GM19351 (cell line): ENCODE measurements at regions not wholly inside any gene's neighbourhood (a gene's known extent, or its start where the extent isn't known, plus 50 kb on each side); places are given as distances from the start of the nearest gene placed in this dataset.
A peak's percentile ranks its signal among the peaks of the same experiment; 100 is the strongest.

ENCODE experiments used
- ATAC-seq: cut with Tn5 transposase; IDR thresholded peaks from one replicate; pipeline ENCODE4 v1.9.1; 2021; ENCODE audit warnings: mild to moderate bottlenecking, moderate library complexity; ENCODE audit not compliant: unreplicated experiment

DNA sequence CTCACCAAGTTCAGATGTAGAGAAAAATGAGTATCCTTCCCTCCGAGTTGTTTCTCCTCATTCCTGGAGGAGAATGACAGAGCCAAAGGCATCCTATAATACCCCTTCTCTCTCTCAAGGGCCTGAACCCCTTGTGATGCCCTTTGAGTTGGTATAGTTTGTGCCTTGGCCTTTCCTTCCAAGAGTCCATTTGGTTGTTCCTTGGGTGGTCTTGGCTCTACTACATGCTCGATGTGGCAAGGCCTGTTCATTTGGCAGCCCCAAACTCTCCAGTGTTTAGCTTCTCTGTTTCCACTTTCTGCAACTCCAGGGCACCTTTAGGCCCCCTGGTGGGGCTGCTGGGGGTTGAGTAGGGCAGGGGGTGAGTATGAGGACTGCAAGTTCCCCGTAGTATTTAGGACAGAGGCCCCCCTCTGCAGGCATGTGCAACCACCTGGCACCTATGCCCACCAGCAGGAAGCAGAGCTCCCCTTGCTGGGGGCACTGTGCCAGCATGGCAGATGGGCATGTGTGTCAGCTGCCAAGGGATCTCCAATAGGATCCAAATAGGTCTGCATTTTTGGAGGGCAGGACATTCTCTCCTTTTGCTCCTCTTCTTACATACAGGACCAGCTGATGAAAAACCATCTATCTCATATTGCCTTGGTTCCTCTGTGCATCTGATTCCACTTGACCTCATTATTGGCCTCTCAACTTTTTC is 217.2 kb upstream of the CADM1 start:
- ATAC-seq, result no peak

DNA sequence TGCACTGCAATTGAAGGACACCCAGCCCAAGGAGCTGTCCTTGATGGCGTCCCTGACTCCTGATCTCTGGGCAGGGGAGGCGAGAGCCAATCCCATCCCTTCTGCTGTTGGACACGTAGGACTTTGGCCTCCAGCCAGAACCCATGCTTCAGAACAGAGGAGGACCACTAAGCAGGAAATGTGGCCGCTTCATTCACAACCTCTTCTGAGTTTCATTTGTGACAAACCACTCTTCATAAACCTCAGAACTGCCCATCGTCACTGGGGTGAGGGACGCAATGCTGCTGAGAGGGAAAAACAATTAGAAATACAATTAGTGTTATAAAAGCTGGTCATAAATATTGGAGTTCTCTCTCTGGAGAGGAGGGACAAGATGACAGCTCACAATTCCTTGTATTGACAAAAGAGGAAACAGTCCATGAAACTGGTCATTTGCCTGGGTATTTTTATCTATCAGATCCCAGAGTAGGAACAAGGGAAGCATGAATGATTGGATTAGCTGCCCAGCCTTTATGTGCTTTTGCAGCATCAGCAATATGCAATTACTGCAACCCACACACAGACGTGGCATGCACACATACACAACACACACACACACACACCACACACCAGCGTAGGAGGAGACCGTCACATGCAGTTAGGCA is 216.5 kb upstream of the CADM1 start:
- no peak for ATAC-seq

DNA sequence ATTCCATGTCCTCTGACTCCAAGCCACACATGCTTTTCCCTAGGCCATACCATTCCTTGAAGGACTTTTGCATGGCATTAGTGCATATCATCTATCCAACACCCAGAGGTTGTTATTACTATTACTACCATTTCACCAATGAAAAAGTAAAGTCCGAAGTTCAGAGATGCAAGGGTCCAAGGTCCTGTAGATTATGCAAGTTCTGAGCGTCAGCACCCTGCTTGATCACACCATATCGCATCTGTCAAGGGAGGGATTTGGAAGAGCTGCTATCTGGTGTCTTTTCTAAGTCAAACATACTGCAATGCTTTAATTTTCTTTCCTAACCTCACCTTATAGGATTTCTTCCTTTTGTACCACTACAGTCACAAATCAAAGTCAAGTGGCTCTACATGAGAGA is 214.7 kb upstream of the CADM1 start:
- ATAC-seq, result no peak

DNA sequence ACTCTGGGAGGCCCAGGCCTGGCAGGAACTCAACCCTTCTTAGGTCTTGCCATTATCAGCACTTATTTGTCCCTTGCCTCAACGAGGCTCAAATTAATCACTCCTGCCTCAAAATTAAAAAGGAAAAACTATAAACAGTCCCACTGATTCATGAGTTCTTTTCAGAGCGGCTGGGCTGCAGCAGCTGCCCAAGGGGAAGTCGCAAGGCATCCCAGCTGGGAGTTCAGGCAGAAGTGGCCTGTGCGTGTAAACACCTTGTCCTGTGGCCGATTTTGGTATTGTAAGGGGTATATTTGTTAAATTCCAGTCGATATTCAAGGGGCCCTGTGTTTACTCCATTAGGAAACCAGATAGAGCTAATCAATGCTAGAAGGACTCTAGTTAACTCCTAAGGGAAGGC is 213.9 kb upstream of the CADM1 start:
- ATAC-seq, result no peak

DNA sequence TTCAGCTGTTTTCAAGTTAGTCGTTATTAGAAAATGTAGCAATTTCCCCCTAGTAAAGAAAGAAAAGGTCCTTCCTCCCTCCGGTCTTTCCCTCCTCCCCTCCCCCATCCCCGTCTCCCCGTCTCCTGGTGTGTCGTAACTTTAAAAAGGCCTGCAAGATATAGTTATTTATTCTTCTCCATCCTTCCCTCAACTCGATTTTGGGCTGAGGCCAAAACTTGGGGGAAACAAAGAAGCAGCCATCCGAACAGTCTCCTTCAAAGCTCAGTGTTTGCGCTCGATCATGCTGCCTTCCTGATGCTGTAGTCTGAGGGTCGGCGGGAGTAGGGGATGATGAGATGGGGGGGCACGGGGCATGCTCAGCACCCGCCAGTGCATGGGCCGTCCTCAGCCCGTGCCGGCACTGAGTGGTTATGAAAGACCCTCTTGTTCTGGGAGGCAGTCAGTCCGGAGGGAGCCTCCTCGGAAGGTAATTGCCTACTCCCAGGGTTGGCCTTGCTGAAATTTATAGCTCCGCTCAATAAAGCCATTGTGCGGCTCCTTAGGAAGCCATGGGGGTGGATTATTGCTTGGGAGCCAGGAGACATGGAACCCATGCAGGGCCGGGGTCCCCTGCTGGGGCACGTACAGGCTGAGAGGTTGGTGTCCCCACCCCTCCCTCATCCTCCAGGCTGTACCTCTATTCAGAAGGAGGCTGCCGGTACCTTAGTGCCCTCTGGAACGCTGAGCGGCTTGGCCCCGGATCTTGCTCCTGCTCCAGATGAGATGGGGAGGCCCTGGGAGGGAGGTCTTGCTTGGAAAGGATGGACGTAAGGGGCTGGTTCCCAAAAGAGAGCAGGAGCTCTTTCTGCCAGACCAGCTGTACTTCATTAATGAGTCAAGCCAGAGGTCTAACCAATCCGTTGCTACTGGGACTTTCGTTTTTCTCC is 212.7 kb upstream of the CADM1 start:
- no peak for ATAC-seq

DNA sequence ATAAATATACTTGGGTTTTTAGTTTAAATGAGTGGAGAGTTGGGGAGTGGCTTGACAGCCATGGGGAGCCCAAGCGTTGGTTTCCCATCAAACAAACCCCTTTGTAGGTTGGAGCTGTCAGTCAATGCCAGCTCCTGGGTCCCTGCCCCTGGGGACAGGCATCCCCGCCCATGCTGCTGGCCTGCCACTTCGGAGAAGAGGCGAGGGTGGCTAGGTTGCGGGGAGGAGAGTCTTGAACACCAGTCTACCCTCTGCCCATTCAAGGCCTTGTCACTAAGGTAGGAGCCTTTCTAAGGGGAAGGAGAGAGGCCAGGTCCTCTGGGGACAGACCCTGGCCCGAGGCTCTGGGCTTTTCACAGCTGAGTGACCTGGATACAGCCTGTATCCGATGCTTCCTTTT is 211.9 kb upstream of the CADM1 start:
- ATAC-seq, result no peak

DNA sequence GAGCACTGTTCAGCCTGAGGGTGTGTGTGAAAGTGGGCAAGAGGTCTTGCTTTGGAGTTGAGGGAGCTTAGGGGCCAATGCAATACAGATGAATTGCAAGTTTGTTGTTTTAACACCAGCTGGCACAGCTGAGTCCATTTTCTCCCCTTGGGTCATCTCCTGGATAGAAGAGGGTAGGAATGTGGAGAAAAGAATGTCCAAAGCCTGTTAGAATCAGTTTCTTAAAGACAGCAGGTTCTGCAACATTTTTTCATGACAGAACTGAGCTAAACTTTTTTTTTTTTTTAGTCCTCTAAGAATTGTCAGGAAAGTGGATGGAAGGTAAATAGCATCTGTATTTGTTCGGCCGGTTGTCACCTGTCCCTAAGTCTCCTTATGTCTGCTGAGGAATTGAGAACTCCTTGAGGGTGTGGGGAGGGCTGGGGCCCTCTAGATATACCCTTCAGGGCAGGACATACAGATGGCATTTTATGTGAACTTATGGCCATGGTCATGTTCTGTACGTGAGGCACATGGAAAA is 211.1 kb upstream of the CADM1 start:
- ATAC-seq, result no peak

DNA sequence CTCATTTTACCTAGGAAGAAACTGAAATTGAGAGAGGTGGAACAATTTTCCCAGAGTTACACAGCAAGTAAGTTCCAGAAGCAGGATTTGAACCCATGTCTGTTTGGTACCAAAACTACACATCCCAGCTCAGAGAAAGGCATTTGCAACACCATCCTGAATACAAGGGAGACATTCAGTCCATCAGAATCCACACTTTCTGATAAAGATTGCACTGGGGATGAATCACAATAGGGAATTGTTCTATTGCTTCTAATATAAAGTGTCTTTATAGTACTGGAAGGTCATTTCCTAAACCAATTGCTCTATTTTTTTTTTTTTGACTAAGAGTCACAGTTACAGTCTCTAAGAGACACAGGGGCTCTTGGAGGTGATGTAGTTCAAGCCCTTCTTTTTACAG is 208.1 kb upstream of the CADM1 start:
- ATAC-seq, result no peak

DNA sequence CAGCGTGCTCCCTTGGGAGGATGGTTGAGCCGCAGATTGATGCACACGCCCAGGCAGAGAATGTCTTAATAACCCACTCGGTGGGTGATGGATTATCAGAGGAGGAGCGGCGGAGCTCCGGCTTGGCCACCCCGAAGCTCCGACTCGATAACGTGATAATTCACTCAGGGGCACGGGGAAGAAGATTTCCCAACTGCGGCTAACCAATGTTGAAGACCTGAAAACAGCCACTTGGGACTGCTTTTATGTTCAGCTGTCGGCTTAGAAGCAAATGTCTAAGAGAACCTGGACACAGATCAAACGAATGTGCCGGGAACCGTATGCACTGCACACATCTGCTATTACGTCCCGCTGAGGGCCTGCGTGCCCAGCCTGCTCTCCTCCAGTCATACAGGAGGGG is 206.8 kb upstream of the CADM1 start:
- no peak for ATAC-seq

DNA sequence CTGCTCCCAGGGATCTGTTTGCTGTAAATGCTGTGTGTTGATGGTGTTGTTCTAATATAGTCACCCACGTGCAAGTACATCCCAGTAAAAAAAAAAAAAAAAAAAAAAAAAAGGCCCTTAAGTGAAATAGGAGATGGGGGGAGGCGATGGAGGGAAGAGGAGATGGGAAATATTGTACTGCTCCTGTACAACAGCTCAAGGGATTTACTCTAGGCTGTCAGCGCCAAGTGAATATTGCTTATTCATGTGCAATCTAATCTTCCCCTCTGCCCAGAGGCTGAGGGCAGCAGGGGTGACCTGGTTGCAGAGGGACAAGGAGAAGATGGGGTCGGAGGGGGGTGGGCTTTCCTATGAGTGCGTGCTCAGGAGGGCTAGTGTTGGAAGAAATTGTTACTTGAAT is 206.2 kb upstream of the CADM1 start:
- no peak for ATAC-seq

DNA sequence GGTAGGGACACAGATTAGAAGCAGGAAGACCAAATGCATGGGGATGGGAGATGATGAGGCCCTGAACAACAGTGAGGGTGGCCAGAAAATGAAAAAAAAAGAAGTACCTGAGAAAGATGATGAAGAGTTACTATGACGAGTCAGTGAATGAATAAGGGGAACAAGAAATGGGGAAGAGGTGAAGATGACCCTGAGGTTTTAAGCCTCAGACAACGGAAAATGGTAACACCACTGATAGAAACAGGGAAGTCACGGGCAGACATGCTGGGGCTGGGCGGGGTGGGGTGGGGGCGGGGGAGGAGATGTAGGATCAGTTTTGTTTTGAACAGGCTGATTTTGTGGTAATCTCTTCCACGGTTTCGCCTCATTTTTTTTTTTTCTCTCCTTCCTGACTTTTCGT is 205.1 kb upstream of the CADM1 start:
- peak; percentile 69 for ATAC-seq

DNA sequence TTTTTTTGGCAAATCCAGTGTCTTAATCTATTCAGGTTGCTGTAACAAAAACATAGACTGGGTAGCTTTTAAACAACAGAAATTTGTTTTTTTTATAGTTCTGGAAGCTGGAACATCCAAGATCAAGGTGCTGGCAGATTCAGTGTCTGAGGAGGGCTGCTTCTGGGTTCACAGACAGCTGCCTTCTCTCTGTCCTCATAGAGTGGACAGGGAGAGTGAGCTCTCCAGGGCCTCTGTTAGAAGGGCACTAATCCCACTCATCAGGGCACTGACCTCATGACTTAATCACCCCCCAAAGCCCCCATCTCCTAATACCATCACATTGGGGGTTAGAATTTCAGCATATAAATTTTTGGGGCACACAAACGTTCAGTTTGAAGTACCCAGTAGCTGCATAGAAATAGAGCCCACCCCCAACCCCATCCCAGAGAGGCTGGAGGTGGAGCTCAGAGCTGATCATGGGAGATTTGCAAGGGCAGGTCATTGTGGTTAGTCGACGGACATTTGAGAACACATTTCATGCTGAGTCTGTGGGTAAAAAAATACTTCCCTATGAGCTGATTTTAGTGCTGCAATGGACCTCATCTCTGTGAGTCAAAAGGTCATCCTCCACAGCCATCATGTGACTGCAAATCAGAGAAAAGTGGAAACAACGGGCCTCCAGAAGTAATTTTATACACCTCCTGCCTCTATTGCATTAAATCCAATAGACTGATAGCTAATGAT is 203.1 kb upstream of the CADM1 start:
- no peak for ATAC-seq

DNA sequence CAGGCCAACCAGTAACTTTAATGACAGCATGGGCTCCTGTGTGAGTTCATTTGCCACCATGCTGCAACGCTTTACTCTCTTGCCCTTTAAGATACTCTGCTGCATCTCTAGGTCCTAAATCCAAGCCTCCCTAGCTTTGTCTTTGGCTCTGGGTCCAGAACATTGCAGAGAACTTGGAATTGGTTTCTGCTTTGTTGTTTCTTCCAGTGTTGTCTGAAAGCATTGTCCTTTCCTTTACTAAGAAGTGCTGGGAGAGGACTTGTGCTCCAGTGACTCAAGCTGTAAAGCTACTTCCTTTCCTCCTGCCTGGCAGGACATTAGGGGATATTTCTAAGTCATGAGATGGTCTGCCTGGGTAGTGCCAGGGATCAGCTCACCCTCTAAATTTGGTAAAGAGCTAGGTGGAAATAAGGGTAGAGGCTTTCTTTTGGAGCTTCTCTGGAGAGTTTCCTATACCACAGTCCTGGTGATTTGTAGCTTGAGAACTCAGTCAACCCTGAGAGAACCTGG is 202.5 kb upstream of the CADM1 start:
- no peak for ATAC-seq

DNA sequence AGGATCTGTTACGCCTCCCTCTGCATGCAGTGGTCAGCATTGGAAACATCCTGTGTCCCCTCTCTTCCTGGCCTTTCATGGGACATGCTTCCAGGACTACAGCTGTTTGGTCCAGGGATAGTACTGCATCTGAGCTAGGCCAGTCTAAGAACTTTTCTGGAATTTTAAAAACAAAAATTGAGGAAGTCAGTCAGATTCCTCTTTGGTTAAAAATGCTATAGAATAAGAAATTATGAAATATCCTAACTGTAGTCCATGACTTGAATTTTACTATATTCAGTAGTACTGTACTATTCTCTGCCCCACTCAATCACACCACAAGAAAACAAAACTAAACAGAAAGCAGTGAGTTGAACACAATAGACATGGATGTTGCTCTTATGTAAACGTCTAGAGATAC is 201.0 kb upstream of the CADM1 start:
- no peak for ATAC-seq

DNA sequence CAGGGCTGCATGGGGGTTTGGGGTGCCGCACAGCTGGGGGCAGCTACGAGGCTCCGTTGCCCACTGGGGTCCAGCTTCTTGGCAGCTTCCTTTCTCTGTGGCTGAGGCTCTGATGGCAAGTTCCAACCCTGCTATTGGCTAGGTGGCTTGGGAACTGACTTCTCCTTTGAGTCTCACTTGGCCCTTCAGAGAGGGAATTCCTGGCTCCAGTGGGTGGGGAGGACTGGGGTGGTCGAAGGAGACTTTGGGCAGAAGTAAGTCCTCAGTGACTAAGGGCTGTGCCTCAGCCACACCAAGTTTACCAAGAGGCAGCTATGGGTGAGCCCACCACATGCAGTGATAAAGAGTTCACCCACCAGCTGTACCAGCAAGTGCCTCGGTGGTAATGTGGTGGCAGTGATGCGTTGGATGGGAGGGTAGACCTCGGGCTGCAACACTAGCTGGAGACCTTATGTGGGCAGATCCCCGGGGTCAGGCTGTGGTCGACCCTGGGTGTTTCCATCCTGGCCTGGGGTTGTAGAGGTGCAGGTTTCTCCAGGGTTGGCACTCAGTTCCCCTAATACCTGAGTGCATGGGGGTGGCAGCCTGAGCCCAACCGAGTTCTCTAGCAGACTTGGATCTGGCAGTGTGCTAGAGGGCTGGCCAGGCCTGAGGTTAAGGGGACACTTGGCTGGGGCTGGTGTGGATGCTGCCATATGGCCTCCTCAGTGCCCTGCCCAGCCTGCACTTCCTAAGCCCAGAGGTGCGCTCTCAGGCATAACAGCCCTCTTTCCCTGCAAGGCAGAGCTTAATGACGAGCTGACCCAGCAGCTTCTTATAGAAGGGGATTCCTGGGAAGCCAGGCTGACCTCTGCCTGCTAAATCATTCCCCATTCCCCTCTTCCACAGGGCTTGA is 197.0 kb upstream of the CADM1 start:
- ATAC-seq, result no peak

DNA sequence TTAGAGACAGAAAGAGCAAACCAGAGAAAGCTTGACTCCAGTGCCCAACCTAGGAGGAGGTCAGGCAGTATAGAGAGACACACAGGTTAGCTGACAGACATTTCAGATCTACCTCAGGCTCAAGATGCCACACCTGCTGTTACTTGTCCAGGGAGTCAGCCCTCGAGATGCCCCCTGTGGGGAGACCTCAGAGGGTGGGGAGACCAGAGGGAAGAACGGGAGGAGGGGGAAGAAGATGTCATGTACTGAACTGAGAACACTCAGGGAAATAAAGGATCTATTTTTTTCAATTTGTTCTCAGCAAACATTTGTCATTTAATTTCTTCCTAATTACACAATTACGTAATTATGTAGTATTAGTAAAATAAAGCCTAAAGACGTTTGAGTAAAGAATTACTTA is 196.3 kb upstream of the CADM1 start:
- no peak for ATAC-seq

DNA sequence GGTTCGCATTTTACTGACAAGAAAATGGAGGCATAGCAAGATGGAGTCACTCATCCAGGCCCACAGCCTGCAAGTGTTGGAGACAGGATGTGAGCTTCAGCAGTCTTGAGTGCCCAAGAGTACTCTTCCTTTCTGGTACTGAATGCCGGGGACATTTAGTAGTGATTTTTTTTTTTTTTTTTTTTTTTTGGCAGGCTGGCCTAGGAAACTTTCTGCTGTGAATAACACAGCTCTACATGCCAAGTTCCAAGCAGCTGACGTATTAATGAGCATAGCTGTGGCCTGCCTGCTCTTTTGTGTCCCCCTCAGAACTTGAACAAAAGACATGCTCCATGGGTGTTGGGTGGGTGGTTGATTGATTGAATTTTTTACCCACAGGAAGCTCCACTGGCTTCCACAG is 195.5 kb upstream of the CADM1 start:
- ATAC-seq, result no peak

DNA sequence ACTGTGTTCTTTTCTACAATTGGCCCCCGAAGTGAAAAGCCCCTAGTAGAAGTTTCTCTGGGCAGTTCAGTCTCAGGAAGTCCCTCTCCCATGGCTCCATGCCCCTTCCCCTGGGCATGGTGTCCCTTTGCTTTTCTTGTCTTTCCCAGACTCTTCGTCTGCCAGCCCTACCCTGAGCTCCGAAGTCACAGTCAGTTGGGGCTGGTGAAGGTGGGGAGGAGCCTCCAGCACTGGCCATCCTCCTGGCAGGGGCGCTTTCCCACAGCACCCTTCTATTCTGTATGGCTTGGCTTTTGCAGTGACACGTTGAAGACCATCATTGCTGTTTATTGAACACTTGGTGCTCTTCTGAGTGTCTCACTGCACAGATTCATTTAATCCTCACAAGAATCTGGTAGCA is 195.1 kb upstream of the CADM1 start:
- ATAC-seq, result no peak

DNA sequence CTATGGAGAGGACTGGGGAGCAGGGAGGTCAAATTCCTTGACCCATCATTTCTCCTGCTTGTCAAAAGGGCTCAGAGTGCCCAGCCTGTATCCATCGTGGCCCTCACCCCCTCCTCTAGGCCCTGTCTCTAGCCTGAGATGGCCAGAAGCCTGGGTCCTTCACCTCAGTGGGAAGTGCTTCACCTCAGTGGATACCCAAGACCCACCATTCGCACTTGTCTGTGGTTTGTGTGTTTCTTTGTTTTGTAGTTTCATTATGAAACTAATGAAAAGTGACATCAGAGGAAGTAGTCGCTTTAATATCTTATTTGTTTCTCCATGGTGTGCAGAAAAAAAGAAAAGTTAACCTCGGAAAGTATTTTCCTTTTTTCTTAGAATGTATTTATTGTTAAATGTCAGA is 194.0 kb upstream of the CADM1 start:
- ATAC-seq, result peak; percentile 64

DNA sequence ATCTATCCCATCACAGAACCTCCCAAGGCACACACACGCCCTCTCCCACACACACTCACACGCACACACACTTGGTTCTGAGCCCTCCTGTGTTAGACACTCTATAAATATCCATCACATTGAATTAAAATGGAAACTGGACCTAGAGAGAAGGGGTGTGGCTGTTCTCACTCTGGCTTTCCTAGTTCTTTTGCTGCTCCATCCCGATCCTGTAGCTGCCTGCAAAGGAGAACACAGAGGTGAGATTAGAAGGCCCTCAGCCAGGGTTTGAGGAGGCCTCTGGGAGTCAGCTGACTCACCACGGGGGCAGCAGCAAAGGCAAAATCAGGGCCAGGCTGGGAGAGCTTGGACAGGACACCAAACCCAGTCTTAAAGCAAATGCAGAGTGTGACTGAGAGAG is 192.3 kb upstream of the CADM1 start:
- ATAC-seq, result no peak
